ENCODE measurements at regions not wholly inside any gene's neighbourhood (a gene's known extent, or its start where the extent isn't known, plus 50 kb on each side); places are given as distances from the start of the nearest gene placed in this dataset.
"Not testable (repeated sequence)": the region's sequence is repeated elsewhere in the genome, so short reads cannot be mapped to it uniquely, and the experiment has no call there.

GRCh38 chr1:148363979-148364378 lies 119.1 kb downstream of the PPIAL4G start:
- not testable (repeated sequence) for H3K27ac Mint-ChIP-seq; H3K36me3 Mint-ChIP-seq (ENCODE audit: low read depth); DNase-seq; H3K4me3 Mint-ChIP-seq; H3K9me3 Mint-ChIP-seq
- CTCF ChIA-PET = interaction anchor here (1.3 kb wide), 1 partner anchor 9 kb away, joined by 5 read pairs; no protein-coding TSS in a partner anchor
- Mint-ChIP-seq H3K4me1 (peaks cover 49% of the 10 kb centered on the region), H3K27me3 (peaks cover 44% of the 10 kb centered on the region)
- POLR2A ChIA-PET = interaction anchor here (1.0 to 3.6 kb wide), 6 partner anchors 9 to 159 kb away, joined by 3 to 19 read pairs (median 8); no protein-coding TSS in a partner anchor

- CTCF ChIA-PET = interaction anchor here (1.3 kb wide), 1 partner anchor 9 kb away, joined by 5 read pairs; no protein-coding TSS in a partner anchor
- POLR2A ChIA-PET = interaction anchor here (1.5 to 3.6 kb wide), 5 partner anchors 9 to 160 kb away, joined by 7 to 19 read pairs (median 9); no protein-coding TSS in a partner anchor
- Mint-ChIP-seq H3K36me3 (ENCODE audit: low read depth) (no peaks in the 10 kb centered on the region), H3K4me3 (peak overlapping the region; percentile 75), H3K27me3 (peaks cover 45% of the 10 kb centered on the region), H3K27ac (no peak overlapping the region), H3K4me1 (peaks cover 49% of the 10 kb centered on the region), H3K9me3 (no peaks in the 10 kb centered on the region)
- DNase-seq = peak; percentile 43
These were observed 119.7 kb downstream of the PPIAL4G start for GRCh38 chr1:148363439-148363810.

GRCh38 chr1:148362626-148363438 lies 120.3 kb downstream of the PPIAL4G start:
- no peaks in the 10 kb centered on the region for H3K36me3 Mint-ChIP-seq (ENCODE audit: low read depth)
- ChIA-PET CTCF (interaction anchor here (0.6 kb wide), 1 partner anchor 157 kb away, joined by 3 read pairs; no protein-coding TSS in a partner anchor), POLR2A (interaction anchor here (1.4 to 3.6 kb wide), 5 partner anchors 26 to 160 kb away, joined by 4 to 19 read pairs (median 9); no protein-coding TSS in a partner anchor)
- no peaks in the 10 kb centered on the region for H3K9me3 Mint-ChIP-seq
- peaks cover 49% of the 10 kb centered on the region for H3K4me1 Mint-ChIP-seq
- DNase-seq = peak; percentile 39
- no peak overlapping the region for H3K27ac Mint-ChIP-seq
- H3K27me3 Mint-ChIP-seq = peaks cover 51% of the 10 kb centered on the region
- peak overlapping the region; percentile 75 for H3K4me3 Mint-ChIP-seq

- H3K27me3 Mint-ChIP-seq = peaks cover 53% of the 10 kb centered on the region
- H3K36me3 Mint-ChIP-seq (ENCODE audit: low read depth) = no peaks in the 10 kb centered on the region
- no peak for DNase-seq
- ChIA-PET POLR2A (interaction anchor here (1.4 to 3.6 kb wide), 3 partner anchors 27 to 161 kb away, joined by 4 to 15 read pairs (median 9); no protein-coding TSS in a partner anchor), CTCF (interaction anchor here (0.6 kb wide), 1 partner anchor 158 kb away, joined by 3 read pairs; no protein-coding TSS in a partner anchor)
- no peak overlapping the region for H3K27ac Mint-ChIP-seq
- peak overlapping the region; percentile 75 for H3K4me3 Mint-ChIP-seq
- H3K4me1 Mint-ChIP-seq = peaks cover 49% of the 10 kb centered on the region
- H3K9me3 Mint-ChIP-seq = no peaks in the 10 kb centered on the region
These were observed 120.9 kb downstream of the PPIAL4G start for GRCh38 chr1:148362216-148362611.

GRCh38 chr1:148361427-148362215 lies 121.5 kb downstream of the PPIAL4G start:
- peak; percentile 37 for DNase-seq
- not testable (repeated sequence) for H3K36me3 Mint-ChIP-seq (ENCODE audit: low read depth); H3K9me3 Mint-ChIP-seq; H3K27ac Mint-ChIP-seq
- POLR2A ChIA-PET = interaction anchor here (1.4 to 3.6 kb wide), 2 partner anchors 26 to 161 kb away, joined by 4 to 15 read pairs; no protein-coding TSS in a partner anchor
- Mint-ChIP-seq H3K4me1 (peaks cover 45% of the 10 kb centered on the region), H3K27me3 (peaks cover 59% of the 10 kb centered on the region), H3K4me3 (peak overlapping the region; percentile 75)
- CTCF ChIA-PET = interaction anchor here (0.6 kb wide), 1 partner anchor 158 kb away, joined by 3 read pairs; no protein-coding TSS in a partner anchor

GRCh38 chr1:148357037-148357436 lies 126.1 kb downstream of the PPIAL4G start:
- Mint-ChIP-seq H3K27me3 (peaks cover 69% of the 10 kb centered on the region), H3K9me3 (no peaks in the 10 kb centered on the region), H3K27ac (no peak overlapping the region), H3K4me3 (no peak overlapping the region), H3K36me3 (ENCODE audit: low read depth) (no peaks in the 10 kb centered on the region), H3K4me1 (peaks cover 14% of the 10 kb centered on the region)
- ChIA-PET CTCF (interaction anchor here (1.6 kb wide), 1 partner anchor 24 kb away, joined by 5 read pairs; no protein-coding TSS in a partner anchor), POLR2A (interaction anchor here (2.7 kb wide), 1 partner anchor 22 kb away, joined by 13 read pairs; no protein-coding TSS in a partner anchor)
- no peak for DNase-seq

- POLR2A ChIA-PET = interaction anchor here (0.8 to 3.0 kb wide), 2 partner anchors 21 to 167 kb away, joined by 3 to 10 read pairs; no protein-coding TSS in a partner anchor
- DNase-seq = no peak
These were observed 127.1 kb downstream of the PPIAL4G start for GRCh38 chr1:148355976-148356375.

GRCh38 chr1:148354913-148355308 lies 128.2 kb downstream of the PPIAL4G start:
- H3K4me3 Mint-ChIP-seq = no peak overlapping the region
- H3K27ac Mint-ChIP-seq = no peak overlapping the region
- H3K27me3 Mint-ChIP-seq = peaks cover 75% of the 10 kb centered on the region
- no peaks in the 10 kb centered on the region for H3K36me3 Mint-ChIP-seq (ENCODE audit: low read depth)
- ChIA-PET POLR2A (interaction anchor here (0.8 to 3.0 kb wide), 2 partner anchors 20 to 168 kb away, joined by 3 to 10 read pairs; no protein-coding TSS in a partner anchor), CTCF (no interaction called here)
- H3K9me3 Mint-ChIP-seq = no peaks in the 10 kb centered on the region
- DNase-seq = no peak
- peaks cover 5% of the 10 kb centered on the region for H3K4me1 Mint-ChIP-seq

More at GRCh38 chr1:148355976-148356375, 127.1 kb downstream of the PPIAL4G start:
- Mint-ChIP-seq H3K36me3 (ENCODE audit: low read depth) (no peaks in the 10 kb centered on the region), H3K27ac (no peak overlapping the region), H3K4me3 (no peak overlapping the region), H3K9me3 (no peaks in the 10 kb centered on the region), H3K4me1 (peaks cover 5% of the 10 kb centered on the region), H3K27me3 (peaks cover 72% of the 10 kb centered on the region)
- CTCF ChIA-PET = no interaction called here

GRCh38 chr1:148354284-148354912 lies 128.7 kb downstream of the PPIAL4G start:
- Mint-ChIP-seq H3K4me3 (no peak overlapping the region), H3K27ac (no peak overlapping the region), H3K4me1 (peaks cover 5% of the 10 kb centered on the region), H3K9me3 (no peaks in the 10 kb centered on the region), H3K36me3 (ENCODE audit: low read depth) (no peaks in the 10 kb centered on the region), H3K27me3 (peaks cover 78% of the 10 kb centered on the region)
- no peak for DNase-seq
- ChIA-PET POLR2A (interaction anchor here (3.0 kb wide), 1 partner anchor 20 kb away, joined by 10 read pairs; no protein-coding TSS in a partner anchor), CTCF (no interaction called here)

GRCh38 chr1:148353461-148354283 lies 129.4 kb downstream of the PPIAL4G start:
- no peak overlapping the region for H3K4me3 Mint-ChIP-seq
- POLR2A ChIA-PET = interaction anchor here (1.8 to 3.0 kb wide), 2 partner anchors 19 kb away, joined by 4 to 10 read pairs; no protein-coding TSS in a partner anchor

GRCh38 chr1:148352470-148353053 lies 130.5 kb downstream of the PPIAL4G start:
- POLR2A ChIA-PET = interaction anchor here (1.8 kb wide), 1 partner anchor 18 kb away, joined by 4 read pairs; no protein-coding TSS in a partner anchor
- Mint-ChIP-seq H3K36me3 (ENCODE audit: low read depth) (no peaks in the 10 kb centered on the region), H3K27me3 (peaks cover 83% of the 10 kb centered on the region), H3K4me3 (no peak overlapping the region), H3K4me1 (peaks cover 5% of the 10 kb centered on the region), H3K9me3 (no peaks in the 10 kb centered on the region), H3K27ac (no peak overlapping the region)
- DNase-seq = no peak
- CTCF ChIA-PET = no interaction called here

More at GRCh38 chr1:148353461-148354283, 129.4 kb downstream of the PPIAL4G start:
- CTCF ChIA-PET = no interaction called here
- no peak for DNase-seq
- Mint-ChIP-seq H3K27ac (no peak overlapping the region), H3K36me3 (ENCODE audit: low read depth) (no peaks in the 10 kb centered on the region), H3K27me3 (peaks cover 86% of the 10 kb centered on the region), H3K9me3 (no peaks in the 10 kb centered on the region), H3K4me1 (peaks cover 5% of the 10 kb centered on the region)

All from activated CD4-positive, alpha-beta memory T cell treated with anti-CD3 and anti-CD28 coated beads, Interleukin-2, amount 10 ng/mL, durations not matched to agents 7 days and 5 days (primary cell).